Right ventricle myocardium superior (tissue), 1 donor: ENCODE measurements at regions not wholly inside any gene's neighbourhood (a gene's known extent, or its start where the extent isn't known, plus 50 kb on each side); places are given as distances from the start of the nearest gene placed in this dataset.

Source experiments
- ATAC-seq: fragments of 200-7000 bp; cut with Tn5 transposase; one replicate; pipeline ENCODE4 v1.9.1; 2020; ENCODE audit warnings: mild to moderate bottlenecking; ENCODE audit not compliant: poor library complexity
- DNase-seq: peaks from one replicate; pipeline ENCODE4 v3.0.0-alpha.2; 2020
- intact Hi-C: fragments of 100-400 bp; cut with DNase I; formaldehyde crosslinking; loops from one replicate; pipeline ENCODE4 v1.11.2; 2022
- donor health status: DM: no; HTN: yes; CAD: no; lungs with severe emphysema.

DNA sequence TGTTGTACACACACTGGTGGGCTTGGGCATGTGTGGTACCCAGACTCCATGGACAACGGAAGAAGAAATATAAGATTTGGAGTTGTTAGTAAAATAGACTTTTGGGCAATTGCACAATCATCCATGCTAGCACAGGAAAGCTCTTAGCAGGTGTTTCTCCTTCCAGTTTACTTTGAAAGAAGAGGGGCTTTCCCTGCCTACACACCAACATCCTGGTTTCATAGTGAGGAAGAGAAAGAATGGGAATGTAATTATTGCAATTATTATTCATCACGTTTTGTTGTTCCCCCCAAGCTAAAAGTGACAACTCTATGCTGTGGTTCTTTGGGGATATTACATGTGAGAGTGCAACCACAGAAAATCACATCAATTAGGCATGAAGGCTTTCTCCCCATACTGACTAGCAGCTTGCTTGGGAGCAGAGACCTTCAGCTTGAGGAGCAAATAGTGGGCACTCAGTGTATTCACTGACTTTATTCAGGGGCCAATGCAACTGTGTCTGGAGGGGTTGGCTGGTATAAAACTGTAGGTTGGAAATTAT is 57.2 kb upstream of the PUDP start:
- intact Hi-C loops = no loop called here
- DNase-seq = no peak
- no peak for ATAC-seq

DNA sequence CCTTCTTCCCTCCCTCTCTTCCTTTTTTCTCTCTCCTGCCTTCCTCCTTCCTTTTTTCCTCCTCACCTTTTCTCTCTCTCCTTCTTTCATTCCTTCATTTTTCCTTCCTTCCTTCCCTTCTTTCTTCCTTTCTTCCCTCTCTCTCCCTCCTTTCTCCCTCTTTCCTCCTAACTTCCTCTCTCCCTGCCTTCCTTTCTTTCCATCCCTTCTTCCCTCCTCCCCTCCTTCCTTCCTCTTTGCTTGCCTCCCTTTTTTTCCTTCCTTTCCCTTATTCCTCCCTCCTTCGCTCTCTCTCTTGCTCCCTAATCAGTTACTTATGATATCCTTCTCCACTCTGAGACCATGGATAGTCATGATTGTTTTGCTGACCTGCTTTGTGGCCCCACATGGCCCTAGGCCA is 56.7 kb upstream of the PUDP start:
- intact Hi-C loops = no loop called here
- DNase-seq = no peak
- no peak for ATAC-seq

DNA sequence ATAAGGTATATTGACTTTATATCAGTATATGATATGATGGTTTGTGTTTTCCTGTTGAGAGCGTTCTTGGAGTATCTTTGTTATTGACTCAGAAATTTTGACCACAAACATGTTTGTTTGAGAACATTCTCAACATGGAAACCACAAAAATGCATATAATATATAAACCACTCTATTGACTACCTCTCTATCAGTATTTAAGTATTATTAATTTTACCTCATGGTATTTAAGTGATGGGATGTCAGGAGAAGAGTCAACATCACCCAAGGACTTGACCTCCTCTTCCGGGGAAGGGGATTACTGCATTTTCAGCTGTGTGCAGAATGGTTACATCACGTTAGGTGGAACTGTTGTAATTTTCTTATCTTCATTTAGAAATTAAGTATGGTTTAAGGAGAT is 54.3 kb upstream of the PUDP start:
- intact Hi-C loops = no loop called here
- no peak for DNase-seq
- no peak for ATAC-seq

DNA sequence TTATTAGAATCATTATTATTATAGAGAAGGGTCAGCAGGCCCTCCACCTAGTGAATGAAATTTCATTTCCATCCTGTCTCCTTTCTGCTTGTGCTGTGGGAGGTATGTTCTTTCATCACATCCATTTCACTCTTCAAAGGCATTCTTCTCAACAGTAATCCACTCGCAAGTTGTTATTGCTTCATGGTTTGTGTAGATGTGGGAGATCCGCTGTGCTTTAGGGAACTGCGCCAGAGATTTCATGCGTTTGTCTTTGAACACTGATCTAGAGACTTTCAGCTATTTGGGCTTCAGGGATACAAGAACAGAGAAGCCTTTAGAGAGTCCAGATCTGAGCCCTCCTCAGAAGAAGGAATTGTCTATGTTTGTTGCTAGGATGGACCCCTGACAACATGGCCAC is 53.5 kb upstream of the PUDP start:
- intact Hi-C loops = no loop called here
- ATAC-seq = no peak
- DNase-seq = no peak

DNA sequence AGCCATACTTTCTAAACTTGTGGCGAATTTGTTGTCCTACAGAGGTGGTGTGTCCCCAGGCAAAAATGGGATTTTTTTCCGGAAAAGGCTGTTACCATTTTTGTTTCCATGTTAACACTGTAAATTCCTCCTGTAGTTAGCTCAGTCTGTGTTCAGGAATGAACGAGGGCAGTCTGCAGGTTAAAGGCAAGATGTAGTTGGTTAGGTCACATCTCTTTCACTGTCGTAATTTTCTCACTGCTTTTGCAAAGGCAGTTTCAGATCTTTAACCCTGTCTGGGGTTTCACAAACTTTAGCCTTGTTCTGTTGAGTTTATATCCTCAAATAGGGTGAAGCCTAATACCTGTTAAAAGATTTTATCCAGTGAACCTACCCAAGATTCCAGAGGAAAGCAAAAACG is 50.5 kb upstream of the PUDP start:
- DNase-seq (no peak), ATAC-seq (no peak)
- intact Hi-C loops = no loop called here
